ENCODE measurements at regions not wholly inside any gene's neighbourhood (a gene's known extent, or its start where the extent isn't known, plus 50 kb on each side); places are given as distances from the start of the nearest gene placed in this dataset.

- no peak for DNase-seq
These were observed 368.6 kb upstream of the MCTP2 start for GRCh38 chr15:93862791-93863190.

GRCh38 chr15:93861956-93862741, 369.2 kb upstream of the MCTP2 start:
- no peak for DNase-seq

GRCh38 chr15:93861413-93861812, 369.9 kb upstream of the MCTP2 start:
- peak; percentile 83 for DNase-seq

- DNase-seq, result no peak
These were observed 370.7 kb upstream of the MCTP2 start for GRCh38 chr15:93860701-93861100.

GRCh38 chr15:93859176-93859575, 372.2 kb upstream of the MCTP2 start:
- no peak for DNase-seq

GRCh38 chr15:93855181-93855826, 376.1 kb upstream of the MCTP2 start:
- no peak for DNase-seq

- DNase-seq, result no peak
These were observed 377.3 kb upstream of the MCTP2 start for GRCh38 chr15:93854088-93854487.

GRCh38 chr15:93852761-93853160, 378.6 kb upstream of the MCTP2 start:
- DNase-seq, result no peak

- no peak for DNase-seq
These were observed 382.9 kb upstream of the MCTP2 start for GRCh38 chr15:93848490-93848889.

- DNase-seq, result no peak
These were observed 383.3 kb upstream of the MCTP2 start for GRCh38 chr15:93848076-93848475.

- no peak for DNase-seq
These were observed 385.2 kb upstream of the MCTP2 start for GRCh38 chr15:93846148-93846547.

- DNase-seq, result peak; percentile 23
These were observed 393.9 kb upstream of the MCTP2 start for GRCh38 chr15:93837450-93837849.

- no peak for DNase-seq
These were observed 396.0 kb upstream of the MCTP2 start for GRCh38 chr15:93835344-93835743.

- DNase-seq, result no peak
These were observed 399.7 kb upstream of the MCTP2 start for GRCh38 chr15:93831641-93832040.

- DNase-seq, result no peak
These were observed 400.9 kb upstream of the MCTP2 start for GRCh38 chr15:93830221-93831080.

- peak; percentile 90 for DNase-seq
These were observed 402.1 kb upstream of the MCTP2 start for GRCh38 chr15:93829115-93829870.

GRCh38 chr15:93826790-93827189, 404.6 kb upstream of the MCTP2 start:
- no peak for DNase-seq

- peak; percentile 44 for DNase-seq
These were observed 405.1 kb upstream of the MCTP2 start for GRCh38 chr15:93826293-93826692.

GRCh38 chr15:93825682-93826081, 405.7 kb upstream of the MCTP2 start:
- DNase-seq, result peak; percentile 69

- DNase-seq, result no peak
These were observed 407.1 kb upstream of the MCTP2 start for GRCh38 chr15:93823971-93824913.

- peak; percentile 47 for DNase-seq
These were observed 410.8 kb upstream of the MCTP2 start for GRCh38 chr15:93820566-93820965.

Measured in fibroblast of skin of abdomen (primary cell).